Cardiac muscle cell (in vitro differentiated cells and primary cell): ENCODE measurements at regions not wholly inside any gene's neighbourhood (a gene's known extent, or its start where the extent isn't known, plus 50 kb on each side); places are given as distances from the start of the nearest gene placed in this dataset.
"Not testable (repeated sequence)": the region's sequence is repeated elsewhere in the genome, so short reads cannot be mapped to it uniquely, and the experiment has no call there.

Source experiments
- DNase-seq, 2 donors: peaks; one replicate each; pipeline versions ENCODE4 v3.0.0 to v3.0.0-alpha.2; 2010 to 2017; ENCODE audit warnings: low read depth in 1 of 2, low spot score in 1 of 2
- H3K27ac ChIP-seq: fragments of 200-600 bp; sonication (generic); 2 replicates; pipeline ENCODE4 v1.5.1; 2016
- H3K27me3 ChIP-seq: fragments of 200-600 bp; sonication (generic); 2 replicates; pipeline ENCODE4 v1.6.0; 2016; ENCODE audit warnings: control low read depth
- H3K36me3 ChIP-seq: fragments of 200-600 bp; sonication (generic); 2 replicates; pipeline ENCODE4 v1.5.1; 2016; ENCODE audit warnings: control low read depth
- H3K4me1 ChIP-seq: fragments of 200-600 bp; sonication (generic); 2 replicates; pipeline ENCODE4 v1.8.1; 2017; ENCODE audit warnings: low read depth, mild to moderate bottlenecking, mixed run types
- H3K4me3 ChIP-seq: fragments of 200-600 bp; sonication (generic); 2 replicates; pipeline ENCODE4 v1.5.1; 2016; ENCODE audit warnings: mild to moderate bottlenecking
- H3K9me3 ChIP-seq: fragments of 200-600 bp; sonication (generic); 2 replicates; pipeline ENCODE4 v1.5.1; 2017; ENCODE audit warnings: low read depth, mild to moderate bottlenecking, control low read depth
- CTCF ChIP-seq: IDR thresholded peaks from 2 replicates; pipeline ENCODE4 v1.5.1; 2012; ENCODE audit warnings: low read depth, mild to moderate bottlenecking, low read length

GRCh38 chr3:11914651-11915050 lies 68.0 kb upstream of the TAMM41 start:
- Histone ChIP-seq H3K4me3 (no peak overlapping the region), H3K27me3 (no peaks in the 10 kb centered on the region), H3K4me1 (no peaks in the 10 kb centered on the region), H3K27ac (no peak overlapping the region), H3K9me3 (no peaks in the 10 kb centered on the region), H3K36me3 (no peaks in the 10 kb centered on the region)
- TF ChIP-seq CTCF = no peak
- no peak for DNase-seq

GRCh38 chr3:11915621-11916424 lies 69.1 kb upstream of the TAMM41 start:
- no peak overlapping the region for H3K27ac ChIP-seq
- TF ChIP-seq CTCF = no peak
- no peak overlapping the region for H3K4me3 ChIP-seq
- no peaks in the 10 kb centered on the region for H3K9me3 ChIP-seq
- H3K36me3 ChIP-seq = no peaks in the 10 kb centered on the region
- DNase-seq = no peak
- no peaks in the 10 kb centered on the region for H3K4me1 ChIP-seq
- H3K27me3 ChIP-seq = no peaks in the 10 kb centered on the region

- H3K4me1 ChIP-seq, H3K36me3 ChIP-seq, DNase-seq, H3K4me3 ChIP-seq, H3K27me3 ChIP-seq, H3K27ac ChIP-seq, H3K9me3 ChIP-seq: not testable (repeated sequence)
Observed at GRCh38 chr3:11916425-11916762, 69.7 kb upstream of the TAMM41 start.

GRCh38 chr3:11917051-11917450 lies 70.4 kb upstream of the TAMM41 start:
- TF ChIP-seq CTCF = no peak
- no peaks in the 10 kb centered on the region for H3K9me3 ChIP-seq
- DNase-seq = no peak
- no peaks in the 10 kb centered on the region for H3K4me1 ChIP-seq
- H3K27ac ChIP-seq = no peak overlapping the region
- H3K4me3 ChIP-seq = no peak overlapping the region
- no peaks in the 10 kb centered on the region for H3K27me3 ChIP-seq
- no peaks in the 10 kb centered on the region for H3K36me3 ChIP-seq

- no peaks in the 10 kb centered on the region for H3K36me3 ChIP-seq
Observed at GRCh38 chr3:11919390-11919789, 72.7 kb upstream of the TAMM41 start.

More at GRCh38 chr3:11919390-11919789, 72.7 kb upstream of the TAMM41 start:
- Histone ChIP-seq H3K9me3 (no peaks in the 10 kb centered on the region), H3K27me3 (no peaks in the 10 kb centered on the region), H3K27ac (no peak overlapping the region), H3K4me3 (no peak overlapping the region), H3K4me1 (no peaks in the 10 kb centered on the region)
- no peak for DNase-seq
- TF ChIP-seq CTCF = no peak
